NCI-H2171 (cell line): ENCODE measurements at regions not wholly inside any gene's neighbourhood (a gene's known extent, or its start where the extent isn't known, plus 50 kb on each side); places are given as distances from the start of the nearest gene placed in this dataset.
"Not testable (repeated sequence)": the region's sequence is repeated elsewhere in the genome, so short reads cannot be mapped to it uniquely, and the experiment has no call there.

Experiments used
- DNase-seq: peaks from one replicate; lab custom pipeline; 2025; lab: John Stamatoyannopoulos, UW

GRCh38 chr3:38964646-38965045, 87.1 kb downstream of the SCN11A start:
- DNase-seq: no peak

- no peak for DNase-seq
Measured at GRCh38 chr3:38964204-38964603, 87.5 kb downstream of the SCN11A start.

- DNase-seq: no peak
Measured at GRCh38 chr3:38960953-38961622, 90.7 kb downstream of the SCN11A start.

DNA sequence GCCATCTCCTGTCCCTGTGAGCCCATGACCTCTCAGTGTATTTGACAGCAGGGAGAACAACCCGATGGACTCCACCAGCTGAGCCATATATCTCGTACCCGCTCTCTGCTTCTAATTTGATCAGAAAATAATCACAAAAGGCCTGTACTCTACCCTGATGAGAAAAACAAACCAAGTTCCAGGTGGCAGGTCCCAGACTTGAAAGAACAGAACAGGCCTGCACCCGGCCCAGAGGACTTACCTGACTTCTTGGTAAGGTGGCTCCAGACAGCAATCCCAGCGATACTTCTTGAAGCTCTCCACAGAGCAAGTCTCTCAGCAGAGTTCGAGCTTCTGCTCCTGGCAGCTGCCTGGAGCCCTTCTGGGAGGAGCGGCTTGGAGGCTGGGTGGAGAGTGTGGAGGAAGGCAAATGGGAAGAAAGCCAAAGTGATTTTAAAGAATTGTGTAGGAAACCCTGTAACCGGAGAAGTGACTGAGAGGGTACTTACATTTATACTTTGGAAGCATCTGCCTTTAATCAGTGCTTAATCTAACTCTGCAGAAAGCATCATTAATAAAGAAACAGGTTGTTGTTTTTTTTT, 91.6 kb downstream of the SCN11A start:
- no peak for DNase-seq

DNA sequence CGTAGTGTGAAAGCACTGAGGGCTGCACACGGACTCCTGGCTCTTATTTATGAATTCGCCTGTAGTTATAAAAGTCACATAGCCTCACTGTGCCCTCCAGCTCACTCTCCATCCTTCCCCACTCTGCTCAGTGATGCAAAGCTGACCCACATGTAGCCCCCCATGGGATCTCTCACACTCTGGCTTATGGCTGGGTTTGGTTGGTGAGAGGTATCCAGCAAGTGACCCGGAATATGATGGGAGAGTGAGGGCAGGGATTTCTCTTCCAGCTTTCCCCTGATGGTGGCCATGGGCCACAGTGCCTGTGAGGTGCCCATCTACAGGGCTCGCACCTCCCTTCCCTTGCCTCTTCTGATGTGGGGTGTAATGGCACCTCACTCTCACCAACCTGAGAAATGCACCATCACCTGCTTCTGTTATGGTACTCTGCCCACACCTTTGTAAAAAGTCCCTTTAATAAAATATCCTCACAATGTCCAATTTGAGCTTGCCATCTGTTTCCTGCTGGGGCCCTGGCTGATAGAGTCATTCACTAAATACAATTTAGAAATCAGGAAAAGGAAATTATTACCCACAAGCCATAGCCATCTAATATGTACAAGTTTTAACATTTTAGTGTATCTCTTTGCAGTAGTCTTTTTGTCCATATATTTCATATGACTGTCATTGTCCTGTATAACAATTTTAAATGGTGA, 93.6 kb downstream of the SCN11A start:
- no peak for DNase-seq

- DNase-seq: no peak
Measured at GRCh38 chr3:38957296-38957695, 94.4 kb downstream of the SCN11A start.

- no peak for DNase-seq
Measured at GRCh38 chr3:38952721-38953120, 99.0 kb downstream of the SCN11A start.

DNA sequence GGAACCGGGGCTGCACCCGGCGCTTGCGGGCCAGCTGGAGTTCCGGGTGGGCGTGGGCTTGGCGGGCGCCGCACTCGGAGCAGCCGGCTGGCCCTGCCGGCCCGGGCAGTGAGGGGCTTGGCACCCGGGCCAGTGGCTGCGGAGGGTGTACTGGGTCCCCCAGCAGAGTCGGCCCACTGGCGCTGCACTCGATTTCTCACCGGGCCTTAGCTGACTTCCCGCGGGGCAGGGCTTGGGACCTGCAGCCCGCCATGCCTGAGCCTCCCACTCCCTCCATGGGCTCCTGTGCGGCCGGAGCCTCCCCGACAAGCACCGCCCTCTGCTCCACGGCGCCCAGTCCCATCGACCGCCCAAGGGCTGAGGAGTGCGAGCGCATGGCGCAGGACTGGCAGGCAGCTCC, 100.6 kb downstream of the SCN11A start:
- not testable (repeated sequence) for DNase-seq

- no peak for DNase-seq
Measured at GRCh38 chr3:38950581-38950980, 101.2 kb downstream of the SCN11A start.

DNA sequence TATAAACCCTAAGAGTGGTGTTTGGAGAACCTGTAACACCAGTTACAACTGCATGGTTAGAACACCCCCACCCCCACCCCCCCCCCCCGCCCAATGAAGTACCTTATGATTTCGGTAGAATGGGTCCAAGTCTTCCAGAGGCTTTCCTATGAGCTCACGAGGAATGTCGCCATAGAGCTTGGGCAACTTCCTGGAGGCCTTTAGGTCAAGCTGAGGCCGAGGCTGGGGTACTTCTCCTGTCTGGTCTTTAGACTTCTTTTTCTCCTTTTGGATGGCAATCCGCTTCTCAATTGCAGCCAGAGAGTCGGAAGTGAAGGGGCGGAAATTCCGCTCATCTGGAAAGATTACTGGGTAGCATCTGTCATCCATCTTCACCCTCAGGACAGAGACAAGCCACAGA, 101.8 kb downstream of the SCN11A start:
- DNase-seq: no peak

GRCh38 chr3:38940394-38940793, 111.3 kb downstream of the SCN11A start:
- DNase-seq: no peak

GRCh38 chr3:38925351-38925750, 109.3 kb upstream of the SCN10A start:
- DNase-seq: no peak

DNA sequence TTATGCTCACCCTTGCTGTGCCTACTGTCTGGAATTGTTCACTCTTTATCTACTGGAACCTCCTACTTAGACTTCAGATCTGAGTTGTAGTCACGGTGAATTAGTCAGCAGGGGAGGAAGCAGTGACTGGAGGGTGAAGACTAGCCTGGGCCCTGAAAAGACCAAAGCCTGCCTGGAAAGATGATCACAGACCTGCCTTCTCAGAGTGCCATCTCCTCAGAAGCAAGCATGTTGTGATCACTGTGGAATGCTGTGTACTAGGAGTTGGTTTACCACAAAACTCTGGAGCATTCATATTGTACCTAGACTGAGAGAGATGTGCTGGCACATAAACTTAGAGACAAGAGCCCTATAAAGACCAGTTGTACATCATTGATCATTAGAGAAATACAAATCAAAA, 100.7 kb upstream of the SCN10A start:
- no peak for DNase-seq

GRCh38 chr3:38907426-38907825, 91.4 kb upstream of the SCN10A start:
- DNase-seq: no peak

GRCh38 chr3:38890426-38890825, 74.4 kb upstream of the SCN10A start:
- DNase-seq: no peak

DNA sequence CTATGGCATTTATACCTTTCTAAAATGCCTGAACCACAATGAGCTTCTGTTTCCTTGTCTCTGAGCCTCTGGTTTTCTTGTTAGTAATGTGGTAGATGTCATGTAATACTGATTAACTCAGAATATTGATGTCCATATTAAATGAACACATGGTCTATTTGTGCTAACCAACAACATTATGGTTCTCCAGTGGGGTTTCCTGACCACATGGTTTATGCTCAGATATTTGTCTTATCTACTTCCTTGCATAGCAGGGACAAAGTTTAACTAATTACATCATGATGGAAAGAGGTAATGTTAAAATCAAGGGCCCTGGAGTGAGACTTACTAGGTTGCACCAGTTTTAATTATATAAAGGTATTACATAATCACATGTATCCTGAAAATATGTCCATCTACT, 62.6 kb upstream of the SCN10A start:
- DNase-seq: no peak
